Ovary (tissue), 3 donors: ENCODE measurements at regions not wholly inside any gene's neighbourhood (a gene's known extent, or its start where the extent isn't known, plus 50 kb on each side); places are given as distances from the start of the nearest gene placed in this dataset.

Experiments used
- EP300 ChIP-seq: sonication (generic); formaldehyde crosslinking; IDR thresholded peaks from one replicate; pipeline ENCODE4 v1.6.1; 2017; ENCODE audit warnings: antibody characterized with exemption
- POLR2A ChIP-seq: fragments of 450-650 bp; IDR thresholded peaks from one replicate; pipeline ENCODE4 v1.6.1; 2017; ENCODE audit warnings: antibody characterized with exemption, mild to moderate bottlenecking, moderate library complexity
- TF ChIP-seq, protein P1 (sequence below), 3 donors: fragments of 450-650 bp in 2 of 3; fragments of 200-600 bp in 1 of 3; IDR thresholded peaks; one replicate each; pipeline versions ENCODE4 v1.5.1 to v1.8.0; 2016 to 2022; ENCODE audit warnings: antibody characterized with exemption in 3 of 3, mild to moderate bottlenecking in 1 of 3
- donor health status: DM: no; HTN: no; CAD: no.

DNA sequence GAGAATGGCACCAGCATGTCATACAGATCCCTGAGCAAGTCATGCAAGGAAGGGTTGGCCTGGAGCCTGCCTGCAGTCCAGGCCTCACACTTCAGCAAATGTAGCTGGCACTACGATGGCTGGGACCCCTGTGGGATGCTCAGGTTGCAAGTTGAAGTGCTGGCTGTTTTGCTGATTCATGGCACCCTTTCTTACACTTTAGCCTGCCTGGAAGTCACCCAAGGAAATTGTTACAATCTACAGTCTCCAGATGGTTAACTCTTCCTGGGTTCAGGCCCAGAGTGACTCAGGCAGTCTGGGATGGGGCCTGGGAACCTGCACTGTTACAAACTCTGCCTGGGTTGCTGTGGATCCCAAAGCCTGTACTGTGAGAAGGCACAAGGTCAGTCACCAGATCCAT lies 91.0 kb upstream of the SLC6A11 start:
- TF ChIP-seq, protein P1, sequence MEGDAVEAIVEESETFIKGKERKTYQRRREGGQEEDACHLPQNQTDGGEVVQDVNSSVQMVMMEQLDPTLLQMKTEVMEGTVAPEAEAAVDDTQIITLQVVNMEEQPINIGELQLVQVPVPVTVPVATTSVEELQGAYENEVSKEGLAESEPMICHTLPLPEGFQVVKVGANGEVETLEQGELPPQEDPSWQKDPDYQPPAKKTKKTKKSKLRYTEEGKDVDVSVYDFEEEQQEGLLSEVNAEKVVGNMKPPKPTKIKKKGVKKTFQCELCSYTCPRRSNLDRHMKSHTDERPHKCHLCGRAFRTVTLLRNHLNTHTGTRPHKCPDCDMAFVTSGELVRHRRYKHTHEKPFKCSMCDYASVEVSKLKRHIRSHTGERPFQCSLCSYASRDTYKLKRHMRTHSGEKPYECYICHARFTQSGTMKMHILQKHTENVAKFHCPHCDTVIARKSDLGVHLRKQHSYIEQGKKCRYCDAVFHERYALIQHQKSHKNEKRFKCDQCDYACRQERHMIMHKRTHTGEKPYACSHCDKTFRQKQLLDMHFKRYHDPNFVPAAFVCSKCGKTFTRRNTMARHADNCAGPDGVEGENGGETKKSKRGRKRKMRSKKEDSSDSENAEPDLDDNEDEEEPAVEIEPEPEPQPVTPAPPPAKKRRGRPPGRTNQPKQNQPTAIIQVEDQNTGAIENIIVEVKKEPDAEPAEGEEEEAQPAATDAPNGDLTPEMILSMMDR (IDR thresholded peaks at IDR 0.05): no peak
- TF ChIP-seq EP300 (no peak), POLR2A (no peak)
